Lung microvascular endothelial cell (primary cell): ENCODE measurements at regions not wholly inside any gene's neighbourhood (a gene's known extent, or its start where the extent isn't known, plus 50 kb on each side); places are given as distances from the start of the nearest gene placed in this dataset.

Source experiments
- DNase-seq, 2 donors: peaks; one replicate each; pipeline versions ENCODE4 v3.0.0 to v3.0.0-alpha.2; 2010; ENCODE audit warnings: low read depth in 2 of 2

GRCh38 chr10:1911771-1912170 is 174.4 kb upstream of the ADARB2 start:
- no peak for DNase-seq

- no peak for DNase-seq
These were observed 166.7 kb upstream of the ADARB2 start for GRCh38 chr10:1903982-1904381.

- no peak for DNase-seq
These were observed 158.8 kb upstream of the ADARB2 start for GRCh38 chr10:1896153-1896552.

GRCh38 chr10:1895691-1896090 is 158.4 kb upstream of the ADARB2 start:
- DNase-seq = no peak

- DNase-seq = no peak
These were observed 157.6 kb upstream of the ADARB2 start for GRCh38 chr10:1894912-1895311.

- DNase-seq = no peak
These were observed 156.6 kb upstream of the ADARB2 start for GRCh38 chr10:1893941-1894340.

GRCh38 chr10:1886039-1886438 is 148.7 kb upstream of the ADARB2 start:
- DNase-seq = no peak

GRCh38 chr10:1882728-1883127 is 145.4 kb upstream of the ADARB2 start:
- DNase-seq = no peak

- no peak for DNase-seq
These were observed 144.9 kb upstream of the ADARB2 start for GRCh38 chr10:1882180-1882579.

GRCh38 chr10:1881636-1882035 is 144.3 kb upstream of the ADARB2 start:
- no peak for DNase-seq

GRCh38 chr10:1874533-1874932 is 137.2 kb upstream of the ADARB2 start:
- DNase-seq = no peak

- no peak for DNase-seq
These were observed 136.5 kb upstream of the ADARB2 start for GRCh38 chr10:1873661-1874315.

- no peak for DNase-seq
These were observed 134.9 kb upstream of the ADARB2 start for GRCh38 chr10:1872151-1872726.

GRCh38 chr10:1870491-1870890 is 133.2 kb upstream of the ADARB2 start:
- DNase-seq = no peak

GRCh38 chr10:1869861-1870260 is 132.5 kb upstream of the ADARB2 start:
- DNase-seq = no peak

- DNase-seq = no peak
These were observed 123.0 kb upstream of the ADARB2 start for GRCh38 chr10:1860351-1860750.

- no peak for DNase-seq
These were observed 121.2 kb upstream of the ADARB2 start for GRCh38 chr10:1858547-1858946.

GRCh38 chr10:1858048-1858447 is 120.7 kb upstream of the ADARB2 start:
- no peak for DNase-seq

- DNase-seq = no peak
These were observed 118.6 kb upstream of the ADARB2 start for GRCh38 chr10:1855911-1856310.

GRCh38 chr10:1854271-1854670 is 116.9 kb upstream of the ADARB2 start:
- no peak for DNase-seq

GRCh38 chr10:1853801-1854200 is 116.5 kb upstream of the ADARB2 start:
- no peak for DNase-seq

- DNase-seq = no peak
These were observed 115.5 kb upstream of the ADARB2 start for GRCh38 chr10:1852841-1853240.

- no peak for DNase-seq
These were observed 114.4 kb upstream of the ADARB2 start for GRCh38 chr10:1851762-1852161.
